ENCODE measurements at regions not wholly inside any gene's neighbourhood (a gene's known extent, or its start where the extent isn't known, plus 50 kb on each side); places are given as distances from the start of the nearest gene placed in this dataset.

- DNase-seq (ENCODE audit: low read depth, low spot score), result no peak
- Mint-ChIP-seq H3K36me3 (ENCODE audit: low read depth) (peaks cover 5% of the 10 kb centered on the region), H3K4me3 (no peak overlapping the region), H3K27ac (ENCODE audit: unreplicated experiment) (no peak overlapping the region), H3K27me3 (ENCODE audit: low read depth) (no peaks in the 10 kb centered on the region), H3K9me3 (peaks cover 10% of the 10 kb centered on the region), H3K4me1 (peaks cover 5% of the 10 kb centered on the region)
- TF ChIP-seq, protein P1, sequence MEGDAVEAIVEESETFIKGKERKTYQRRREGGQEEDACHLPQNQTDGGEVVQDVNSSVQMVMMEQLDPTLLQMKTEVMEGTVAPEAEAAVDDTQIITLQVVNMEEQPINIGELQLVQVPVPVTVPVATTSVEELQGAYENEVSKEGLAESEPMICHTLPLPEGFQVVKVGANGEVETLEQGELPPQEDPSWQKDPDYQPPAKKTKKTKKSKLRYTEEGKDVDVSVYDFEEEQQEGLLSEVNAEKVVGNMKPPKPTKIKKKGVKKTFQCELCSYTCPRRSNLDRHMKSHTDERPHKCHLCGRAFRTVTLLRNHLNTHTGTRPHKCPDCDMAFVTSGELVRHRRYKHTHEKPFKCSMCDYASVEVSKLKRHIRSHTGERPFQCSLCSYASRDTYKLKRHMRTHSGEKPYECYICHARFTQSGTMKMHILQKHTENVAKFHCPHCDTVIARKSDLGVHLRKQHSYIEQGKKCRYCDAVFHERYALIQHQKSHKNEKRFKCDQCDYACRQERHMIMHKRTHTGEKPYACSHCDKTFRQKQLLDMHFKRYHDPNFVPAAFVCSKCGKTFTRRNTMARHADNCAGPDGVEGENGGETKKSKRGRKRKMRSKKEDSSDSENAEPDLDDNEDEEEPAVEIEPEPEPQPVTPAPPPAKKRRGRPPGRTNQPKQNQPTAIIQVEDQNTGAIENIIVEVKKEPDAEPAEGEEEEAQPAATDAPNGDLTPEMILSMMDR (conservative IDR thresholded peaks at IDR 0.05), result no peak
These were observed 67.5 kb upstream of the PRLR start for GRCh38 chr5:35297755-35298154.

- H3K27ac Mint-ChIP-seq (ENCODE audit: unreplicated experiment), result no peak overlapping the region
- H3K4me3 Mint-ChIP-seq, result no peak overlapping the region
- peaks cover 26% of the 10 kb centered on the region for H3K9me3 Mint-ChIP-seq
- H3K27me3 Mint-ChIP-seq (ENCODE audit: low read depth), result no peaks in the 10 kb centered on the region
- peaks cover 5% of the 10 kb centered on the region for H3K4me1 Mint-ChIP-seq
- H3K36me3 Mint-ChIP-seq (ENCODE audit: low read depth), result peaks cover 12% of the 10 kb centered on the region
- TF ChIP-seq, protein P1 (conservative IDR thresholded peaks at IDR 0.05), result no peak
- DNase-seq (ENCODE audit: low read depth, low spot score), result no peak
These were observed 64.7 kb upstream of the PRLR start for GRCh38 chr5:35294976-35295375.

- DNase-seq (ENCODE audit: low read depth, low spot score), result no peak
These were observed 63.7 kb upstream of the PRLR start for GRCh38 chr5:35294017-35294416.

DNA sequence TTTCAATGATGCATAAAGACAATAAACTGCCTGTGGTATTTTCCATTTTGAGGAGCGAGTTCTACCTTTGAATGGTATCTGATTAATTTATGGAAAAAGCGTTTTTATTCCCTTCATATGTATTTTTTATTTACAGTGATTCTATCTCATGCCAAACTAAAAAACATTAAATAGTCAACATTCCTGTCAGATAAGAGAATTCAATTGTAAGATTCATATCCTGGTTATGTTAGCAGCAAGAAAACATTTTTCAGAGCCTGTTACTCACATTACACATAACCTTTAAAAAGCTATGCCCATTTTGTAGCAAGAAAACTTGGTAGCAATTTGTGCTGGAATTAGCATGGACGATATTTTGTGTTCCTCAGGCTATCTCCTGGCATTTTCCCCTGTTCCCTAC, 55.1 kb upstream of the PRLR start:
- Mint-ChIP-seq H3K9me3 (peaks cover 11% of the 10 kb centered on the region), H3K4me3 (no peak overlapping the region)
- TF ChIP-seq, protein P1 (conservative IDR thresholded peaks at IDR 0.05), result no peak

More at GRCh38 chr5:35294017-35294416, 63.7 kb upstream of the PRLR start:
- no peaks in the 10 kb centered on the region for H3K27me3 Mint-ChIP-seq (ENCODE audit: low read depth)
- no peak overlapping the region for H3K27ac Mint-ChIP-seq (ENCODE audit: unreplicated experiment)
- peaks cover 5% of the 10 kb centered on the region for H3K4me1 Mint-ChIP-seq
- TF ChIP-seq, protein P1 (conservative IDR thresholded peaks at IDR 0.05), result no peak
- peaks cover 16% of the 10 kb centered on the region for H3K36me3 Mint-ChIP-seq (ENCODE audit: low read depth)
- H3K9me3 Mint-ChIP-seq, result peaks cover 31% of the 10 kb centered on the region
- no peak overlapping the region for H3K4me3 Mint-ChIP-seq

DNA sequence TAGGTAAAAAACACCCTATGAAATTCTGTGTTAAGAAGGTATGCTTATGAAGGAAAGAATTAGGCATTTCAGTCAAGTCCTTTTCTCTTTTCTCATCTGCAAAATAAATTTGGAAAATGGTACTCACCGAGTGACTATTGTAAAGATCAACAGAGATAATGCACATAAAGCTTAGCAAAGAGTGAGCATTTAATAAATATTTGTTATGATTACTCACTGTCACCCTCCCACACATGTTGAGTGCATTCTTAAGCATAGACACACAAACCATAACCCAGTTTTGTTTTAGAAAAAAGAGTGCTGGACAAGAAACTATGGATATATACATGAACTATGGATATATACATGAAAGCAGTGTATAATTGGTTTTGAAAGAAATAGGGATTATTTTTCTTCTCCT, 54.7 kb upstream of the PRLR start:
- no peak overlapping the region for H3K27ac Mint-ChIP-seq (ENCODE audit: unreplicated experiment)
- H3K9me3 Mint-ChIP-seq, result peaks cover 11% of the 10 kb centered on the region
- no peak overlapping the region for H3K4me3 Mint-ChIP-seq
- H3K27me3 Mint-ChIP-seq (ENCODE audit: low read depth), result no peaks in the 10 kb centered on the region
- peaks cover 3% of the 10 kb centered on the region for H3K4me1 Mint-ChIP-seq
- H3K36me3 Mint-ChIP-seq (ENCODE audit: low read depth), result peaks cover 6% of the 10 kb centered on the region
- TF ChIP-seq, protein P1 (conservative IDR thresholded peaks at IDR 0.05), result no peak
- DNase-seq (ENCODE audit: low read depth, low spot score), result no peak

More for the DNA sequence above, 55.1 kb upstream of the PRLR start:
- H3K36me3 Mint-ChIP-seq (ENCODE audit: low read depth), result peaks cover 6% of the 10 kb centered on the region
- DNase-seq (ENCODE audit: low read depth, low spot score), result no peak
- no peaks in the 10 kb centered on the region for H3K27me3 Mint-ChIP-seq (ENCODE audit: low read depth)
- H3K4me1 Mint-ChIP-seq, result peaks cover 3% of the 10 kb centered on the region
- H3K27ac Mint-ChIP-seq (ENCODE audit: unreplicated experiment), result no peak overlapping the region

DNA sequence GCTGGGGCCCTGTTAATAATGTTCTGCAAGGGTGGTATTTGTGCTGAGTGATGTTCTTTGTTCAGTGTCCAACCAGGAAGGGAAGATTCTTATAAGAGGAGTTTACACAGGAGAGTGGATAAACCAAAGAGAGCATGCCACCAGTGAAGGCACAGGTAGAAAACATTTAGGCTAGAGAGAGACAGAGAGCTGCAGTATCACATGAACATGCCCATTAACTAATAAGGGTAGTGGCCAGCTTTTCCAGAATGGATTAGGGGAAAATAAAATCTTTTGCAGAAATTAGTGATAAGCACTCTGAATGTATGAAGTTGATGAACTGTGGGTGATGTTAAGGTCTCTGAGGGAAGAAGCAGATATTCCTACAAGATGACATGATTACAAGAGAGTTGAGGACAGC, 54.1 kb upstream of the PRLR start:
- H3K9me3 Mint-ChIP-seq, result peaks cover 8% of the 10 kb centered on the region
- H3K4me3 Mint-ChIP-seq, result no peak overlapping the region
- H3K27ac Mint-ChIP-seq (ENCODE audit: unreplicated experiment), result no peak overlapping the region
- H3K27me3 Mint-ChIP-seq (ENCODE audit: low read depth), result no peaks in the 10 kb centered on the region
- peaks cover 3% of the 10 kb centered on the region for H3K4me1 Mint-ChIP-seq
- DNase-seq (ENCODE audit: low read depth, low spot score), result no peak
- TF ChIP-seq, protein P1 (conservative IDR thresholded peaks at IDR 0.05), result no peak
- H3K36me3 Mint-ChIP-seq (ENCODE audit: low read depth), result peaks cover 3% of the 10 kb centered on the region
